Cardiac muscle cell (in vitro differentiated cells and primary cell): ENCODE measurements at regions not wholly inside any gene's neighbourhood (a gene's known extent, or its start where the extent isn't known, plus 50 kb on each side); places are given as distances from the start of the nearest gene placed in this dataset.
"Not testable (repeated sequence)": the region's sequence is repeated elsewhere in the genome, so short reads cannot be mapped to it uniquely, and the experiment has no call there.

Source experiments
- DNase-seq, 2 donors: peaks; one replicate each; pipeline versions ENCODE4 v3.0.0 to v3.0.0-alpha.2; 2010 to 2017; ENCODE audit warnings: low read depth in 1 of 2, low spot score in 1 of 2
- H3K27ac ChIP-seq: fragments of 200-600 bp; sonication (generic); 2 replicates; pipeline ENCODE4 v1.5.1; 2016
- H3K27me3 ChIP-seq: fragments of 200-600 bp; sonication (generic); 2 replicates; pipeline ENCODE4 v1.6.0; 2016; ENCODE audit warnings: control low read depth
- H3K36me3 ChIP-seq: fragments of 200-600 bp; sonication (generic); 2 replicates; pipeline ENCODE4 v1.5.1; 2016; ENCODE audit warnings: control low read depth
- H3K4me1 ChIP-seq: fragments of 200-600 bp; sonication (generic); 2 replicates; pipeline ENCODE4 v1.8.1; 2017; ENCODE audit warnings: low read depth, mild to moderate bottlenecking, mixed run types
- H3K4me3 ChIP-seq: fragments of 200-600 bp; sonication (generic); 2 replicates; pipeline ENCODE4 v1.5.1; 2016; ENCODE audit warnings: mild to moderate bottlenecking
- H3K9me3 ChIP-seq: fragments of 200-600 bp; sonication (generic); 2 replicates; pipeline ENCODE4 v1.5.1; 2017; ENCODE audit warnings: low read depth, mild to moderate bottlenecking, control low read depth
- TF ChIP-seq, protein P1 (sequence below): IDR thresholded peaks from 2 replicates; pipeline ENCODE4 v1.5.1; 2012; ENCODE audit warnings: low read depth, mild to moderate bottlenecking, low read length

DNA sequence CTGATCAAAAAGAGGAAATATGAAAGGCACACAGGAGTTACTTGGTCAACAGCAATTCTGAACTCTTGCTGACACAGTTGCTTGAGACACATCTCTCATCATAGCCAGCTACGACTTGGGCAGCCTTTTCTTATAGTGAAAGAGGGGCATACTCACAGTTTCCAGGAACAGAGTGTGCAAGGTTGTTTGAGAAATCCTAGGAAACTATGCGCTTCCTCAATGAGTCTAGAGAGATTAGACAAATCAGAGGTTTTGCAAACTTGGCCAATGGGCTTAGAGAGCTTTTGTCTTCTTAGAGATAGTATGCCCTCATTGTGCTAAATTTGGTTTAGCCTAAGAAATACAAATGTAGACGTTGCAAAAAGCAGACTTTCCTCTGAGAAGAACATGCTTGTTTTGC lies 370.4 kb downstream of the HGF start:
- H3K9me3 ChIP-seq: no peaks in the 10 kb centered on the region
- peak in 1 of 2 donors; percentile 52 for DNase-seq
- H3K4me1 ChIP-seq: peaks cover 3% of the 10 kb centered on the region
- no peak overlapping the region for H3K27ac ChIP-seq
- H3K4me3 ChIP-seq: no peak overlapping the region
- no peaks in the 10 kb centered on the region for H3K27me3 ChIP-seq
- H3K36me3 ChIP-seq: no peaks in the 10 kb centered on the region
- TF ChIP-seq, protein P1, sequence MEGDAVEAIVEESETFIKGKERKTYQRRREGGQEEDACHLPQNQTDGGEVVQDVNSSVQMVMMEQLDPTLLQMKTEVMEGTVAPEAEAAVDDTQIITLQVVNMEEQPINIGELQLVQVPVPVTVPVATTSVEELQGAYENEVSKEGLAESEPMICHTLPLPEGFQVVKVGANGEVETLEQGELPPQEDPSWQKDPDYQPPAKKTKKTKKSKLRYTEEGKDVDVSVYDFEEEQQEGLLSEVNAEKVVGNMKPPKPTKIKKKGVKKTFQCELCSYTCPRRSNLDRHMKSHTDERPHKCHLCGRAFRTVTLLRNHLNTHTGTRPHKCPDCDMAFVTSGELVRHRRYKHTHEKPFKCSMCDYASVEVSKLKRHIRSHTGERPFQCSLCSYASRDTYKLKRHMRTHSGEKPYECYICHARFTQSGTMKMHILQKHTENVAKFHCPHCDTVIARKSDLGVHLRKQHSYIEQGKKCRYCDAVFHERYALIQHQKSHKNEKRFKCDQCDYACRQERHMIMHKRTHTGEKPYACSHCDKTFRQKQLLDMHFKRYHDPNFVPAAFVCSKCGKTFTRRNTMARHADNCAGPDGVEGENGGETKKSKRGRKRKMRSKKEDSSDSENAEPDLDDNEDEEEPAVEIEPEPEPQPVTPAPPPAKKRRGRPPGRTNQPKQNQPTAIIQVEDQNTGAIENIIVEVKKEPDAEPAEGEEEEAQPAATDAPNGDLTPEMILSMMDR: no peak

- no peak for DNase-seq
- Histone ChIP-seq H3K27me3 (no peaks in the 10 kb centered on the region), H3K9me3 (no peaks in the 10 kb centered on the region), H3K4me1 (no peaks in the 10 kb centered on the region), H3K27ac (no peak overlapping the region), H3K4me3 (no peak overlapping the region), H3K36me3 (no peaks in the 10 kb centered on the region)
- TF ChIP-seq, protein P1: no peak
Observed at GRCh38 chr7:81394029-81394428, 375.8 kb downstream of the HGF start.

GRCh38 chr7:81393018-81393417 lies 376.8 kb downstream of the HGF start:
- H3K27me3 ChIP-seq: no peaks in the 10 kb centered on the region
- H3K27ac ChIP-seq: no peak overlapping the region
- no peaks in the 10 kb centered on the region for H3K9me3 ChIP-seq
- no peaks in the 10 kb centered on the region for H3K4me1 ChIP-seq
- no peak overlapping the region for H3K4me3 ChIP-seq
- no peak for DNase-seq
- H3K36me3 ChIP-seq: no peaks in the 10 kb centered on the region
- TF ChIP-seq, protein P1: no peak

DNA sequence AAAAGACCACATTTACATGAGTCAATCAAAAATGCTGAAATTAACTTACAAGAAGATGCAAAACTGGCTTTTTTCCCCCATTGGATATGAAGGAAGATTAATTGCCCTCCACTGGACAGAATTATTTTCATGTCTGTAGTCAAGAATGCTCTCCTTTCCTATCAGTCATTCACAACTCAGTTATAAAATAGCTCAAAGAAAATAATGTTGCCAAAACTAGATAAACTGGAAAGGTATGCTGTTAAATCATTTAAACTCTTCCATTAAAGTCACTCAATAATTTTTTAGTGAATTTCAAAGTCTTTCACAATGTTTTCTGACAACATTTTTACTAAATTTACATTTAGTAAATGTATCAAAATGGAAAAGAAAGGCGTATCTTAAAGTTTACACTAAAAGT lies 384.5 kb downstream of the HGF start:
- TF ChIP-seq, protein P1: no peak
- Histone ChIP-seq H3K4me1 (no peaks in the 10 kb centered on the region), H3K4me3 (no peak overlapping the region), H3K9me3 (no peaks in the 10 kb centered on the region), H3K27me3 (no peaks in the 10 kb centered on the region), H3K27ac (no peak overlapping the region), H3K36me3 (no peaks in the 10 kb centered on the region)
- DNase-seq: no peak

DNA sequence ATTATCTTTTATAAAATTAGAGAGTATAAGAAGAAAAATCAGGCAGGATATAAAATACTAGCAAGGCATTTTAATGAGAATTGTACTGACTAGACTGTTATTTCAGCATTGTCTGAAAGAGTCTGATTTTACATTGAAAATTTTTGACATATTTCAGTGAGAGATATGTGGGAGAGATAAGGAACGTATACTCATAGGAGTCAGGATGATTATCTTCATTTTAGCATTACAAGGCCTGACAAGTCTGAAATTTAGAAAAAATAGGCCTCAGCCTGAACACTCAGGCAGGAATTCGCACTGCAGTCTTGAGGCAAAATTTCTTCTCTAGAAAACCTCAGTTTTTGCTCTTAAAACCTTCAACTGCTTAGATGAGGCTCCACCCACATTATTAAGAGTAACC lies 386.0 kb downstream of the HGF start:
- DNase-seq: no peak
- TF ChIP-seq, protein P1: no peak
- no peaks in the 10 kb centered on the region for H3K4me1 ChIP-seq

GRCh38 chr7:81374641-81375040 lies 395.2 kb downstream of the HGF start:
- not testable (repeated sequence) for DNase-seq, H3K27ac ChIP-seq, H3K27me3 ChIP-seq, H3K4me3 ChIP-seq, H3K36me3 ChIP-seq, H3K4me1 ChIP-seq, H3K9me3 ChIP-seq

More for the DNA sequence above, 386.0 kb downstream of the HGF start:
- no peak overlapping the region for H3K27ac ChIP-seq
- no peaks in the 10 kb centered on the region for H3K9me3 ChIP-seq
- H3K36me3 ChIP-seq: no peaks in the 10 kb centered on the region
- H3K4me3 ChIP-seq: no peak overlapping the region
- no peaks in the 10 kb centered on the region for H3K27me3 ChIP-seq
